ENCODE measurements at regions not wholly inside any gene's neighbourhood (a gene's known extent, or its start where the extent isn't known, plus 50 kb on each side); places are given as distances from the start of the nearest gene placed in this dataset.

- TF ChIP-seq CTCF (IDR thresholded peaks at IDR 0.05) = no peak
- no peak for TF ChIP-seq POLR2A (IDR thresholded peaks at IDR 0.05)
Measured at GRCh38 chr16:5455110-5455509, 357.5 kb upstream of the EEF2KMT start.
